ENCODE measurements at regions not wholly inside any gene's neighbourhood (a gene's known extent, or its start where the extent isn't known, plus 50 kb on each side); places are given as distances from the start of the nearest gene placed in this dataset.

- H3K27ac ChIP-seq: no peak overlapping the region
- no peak for TF ChIP-seq ZFX (IDR thresholded peaks at IDR 0.05; ENCODE audit: borderline replicate concordance)
- no peak for TF ChIP-seq CTCF (IDR thresholded peaks at IDR 0.05)
Measured at GRCh38 chr7:93830141-93830925, 60.2 kb downstream of the TFPI2 start.

GRCh38 chr7:93828260-93828659 is 62.3 kb downstream of the TFPI2 start:
- TF ChIP-seq CTCF (IDR thresholded peaks at IDR 0.05) (no peak), ZFX (IDR thresholded peaks at IDR 0.05; ENCODE audit: borderline replicate concordance) (no peak)
- no peak overlapping the region for H3K27ac ChIP-seq

- TF ChIP-seq CTCF (IDR thresholded peaks at IDR 0.05): no peak
- TF ChIP-seq ZFX (IDR thresholded peaks at IDR 0.05; ENCODE audit: borderline replicate concordance): no peak
- no peak overlapping the region for H3K27ac ChIP-seq
Measured at GRCh38 chr7:93823621-93824020, 66.9 kb downstream of the TFPI2 start.

- H3K27ac ChIP-seq: no peak overlapping the region
- no peak for TF ChIP-seq CTCF (IDR thresholded peaks at IDR 0.05)
- TF ChIP-seq ZFX (IDR thresholded peaks at IDR 0.05; ENCODE audit: borderline replicate concordance): no peak
Measured at GRCh38 chr7:93821463-93821862, 69.1 kb downstream of the TFPI2 start.

GRCh38 chr7:93819699-93820098 is 70.9 kb downstream of the TFPI2 start:
- no peak for TF ChIP-seq CTCF (IDR thresholded peaks at IDR 0.05)
- TF ChIP-seq ZFX (IDR thresholded peaks at IDR 0.05; ENCODE audit: borderline replicate concordance): no peak
- no peak overlapping the region for H3K27ac ChIP-seq

GRCh38 chr7:93817526-93817925 is 73.0 kb downstream of the TFPI2 start:
- no peak overlapping the region for H3K27ac ChIP-seq
- TF ChIP-seq ZFX (IDR thresholded peaks at IDR 0.05; ENCODE audit: borderline replicate concordance) (no peak), CTCF (IDR thresholded peaks at IDR 0.05) (no peak)

GRCh38 chr7:93817004-93817403 is 73.5 kb downstream of the TFPI2 start:
- TF ChIP-seq ZFX (IDR thresholded peaks at IDR 0.05; ENCODE audit: borderline replicate concordance): no peak
- TF ChIP-seq CTCF (IDR thresholded peaks at IDR 0.05): no peak
- H3K27ac ChIP-seq: no peak overlapping the region

Data from 22Rv1 (cell line).